ENCODE measurements at regions not wholly inside any gene's neighbourhood (a gene's known extent, or its start where the extent isn't known, plus 50 kb on each side); places are given as distances from the start of the nearest gene placed in this dataset.

GRCh38 chr11:129278586-129279319 lies 86.6 kb upstream of the ARHGAP32 start:
- TF ChIP-seq, protein P1, sequence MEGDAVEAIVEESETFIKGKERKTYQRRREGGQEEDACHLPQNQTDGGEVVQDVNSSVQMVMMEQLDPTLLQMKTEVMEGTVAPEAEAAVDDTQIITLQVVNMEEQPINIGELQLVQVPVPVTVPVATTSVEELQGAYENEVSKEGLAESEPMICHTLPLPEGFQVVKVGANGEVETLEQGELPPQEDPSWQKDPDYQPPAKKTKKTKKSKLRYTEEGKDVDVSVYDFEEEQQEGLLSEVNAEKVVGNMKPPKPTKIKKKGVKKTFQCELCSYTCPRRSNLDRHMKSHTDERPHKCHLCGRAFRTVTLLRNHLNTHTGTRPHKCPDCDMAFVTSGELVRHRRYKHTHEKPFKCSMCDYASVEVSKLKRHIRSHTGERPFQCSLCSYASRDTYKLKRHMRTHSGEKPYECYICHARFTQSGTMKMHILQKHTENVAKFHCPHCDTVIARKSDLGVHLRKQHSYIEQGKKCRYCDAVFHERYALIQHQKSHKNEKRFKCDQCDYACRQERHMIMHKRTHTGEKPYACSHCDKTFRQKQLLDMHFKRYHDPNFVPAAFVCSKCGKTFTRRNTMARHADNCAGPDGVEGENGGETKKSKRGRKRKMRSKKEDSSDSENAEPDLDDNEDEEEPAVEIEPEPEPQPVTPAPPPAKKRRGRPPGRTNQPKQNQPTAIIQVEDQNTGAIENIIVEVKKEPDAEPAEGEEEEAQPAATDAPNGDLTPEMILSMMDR (optimal IDR thresholded peaks at IDR 0.05 in 1 of 3, IDR thresholded peaks at IDR 0.05 in 1 of 3, conservative IDR thresholded peaks at IDR 0.05 in 1 of 3; ENCODE audit: extremely low read depth in 1 of 3, insufficient read depth in 2 of 3, low read length in 3 of 3) = peak in 1 of 3 experiments; percentile 4
- TF ChIP-seq EZH2 (IDR thresholded peaks at IDR 0.05; ENCODE audit: low read length) = no peak
